ENCODE measurements at regions not wholly inside any gene's neighbourhood (a gene's known extent, or its start where the extent isn't known, plus 50 kb on each side); places are given as distances from the start of the nearest gene placed in this dataset.

- no peak overlapping the region for H3K4me3 ChIP-seq
- 78 to 82% (median 80%) methylated on average over 7 to 11 of the region's 11 CpGs for WGBS, 4 donors
- TF ChIP-seq POLR2A (IDR thresholded peaks at IDR 0.05) (no peak), CTCF (IDR thresholded peaks at IDR 0.05) (no peak)
- H3K27me3 ChIP-seq, result no peaks in the 10 kb centered on the region
- no peak for DNase-seq
- intact Hi-C loops (cut with DNase I), result no loop called here
- H3K9me3 ChIP-seq (replicated peaks in 1 of 3), result no peaks in the 10 kb centered on the region
- no peak overlapping the region for H3K27ac ChIP-seq
- no peaks in the 10 kb centered on the region for H3K4me1 ChIP-seq (replicated peaks in 1 of 2)
- no peaks in the 10 kb centered on the region for H3K36me3 ChIP-seq (replicated peaks in 1 of 2)
Observed at GRCh38 chr5:133842846-133843611, 125.4 kb downstream of the C5orf15 start.

- Histone ChIP-seq H3K9me3 (replicated peaks in 1 of 3) (no peaks in the 10 kb centered on the region), H3K4me3 (no peak overlapping the region), H3K27ac (no peak overlapping the region), H3K27me3 (no peaks in the 10 kb centered on the region), H3K36me3 (replicated peaks in 1 of 2) (no peaks in the 10 kb centered on the region), H3K4me1 (replicated peaks in 1 of 2) (no peaks in the 10 kb centered on the region)
- no peak for TF ChIP-seq POLR2A (IDR thresholded peaks at IDR 0.05)
- TF ChIP-seq CTCF (IDR thresholded peaks at IDR 0.05), result no peak
- DNase-seq, result no peak
- 69 to 82% (median 79%) methylated on average over 11 of the region's 11 CpGs for WGBS, 4 donors
- intact Hi-C loops (cut with DNase I), result no loop called here
Observed at GRCh38 chr5:133841831-133842750, 126.3 kb downstream of the C5orf15 start.

GRCh38 chr5:133840168-133840567 lies 128.3 kb downstream of the C5orf15 start:
- WGBS, 4 donors, result 52 to 64% (median 56%) methylated on average over 2 of the region's 2 CpGs
- no peaks in the 10 kb centered on the region for H3K4me1 ChIP-seq (replicated peaks in 1 of 2)
- H3K4me3 ChIP-seq, result no peak overlapping the region
- H3K36me3 ChIP-seq (replicated peaks in 1 of 2), result no peaks in the 10 kb centered on the region
- no peak overlapping the region for H3K27ac ChIP-seq
- peaks cover 0 to 5% (median 0%) of the 10 kb centered on the region in 3 donors for H3K9me3 ChIP-seq (replicated peaks in 1 of 3)
- no peaks in the 10 kb centered on the region for H3K27me3 ChIP-seq
- intact Hi-C loops (cut with DNase I), result no loop called here
- DNase-seq, result no peak
- no peak for TF ChIP-seq POLR2A (IDR thresholded peaks at IDR 0.05)
- no peak for TF ChIP-seq CTCF (IDR thresholded peaks at IDR 0.05)

- Histone ChIP-seq H3K4me3 (no peak overlapping the region), H3K36me3 (replicated peaks in 1 of 2) (no peaks in the 10 kb centered on the region), H3K27ac (no peak overlapping the region), H3K4me1 (replicated peaks in 1 of 2) (no peaks in the 10 kb centered on the region), H3K27me3 (no peaks in the 10 kb centered on the region), H3K9me3 (replicated peaks in 1 of 3) (peaks cover 0 to 5% (median 0%) of the 10 kb centered on the region in 3 donors)
- TF ChIP-seq CTCF (IDR thresholded peaks at IDR 0.05) (no peak), POLR2A (IDR thresholded peaks at IDR 0.05) (no peak)
- intact Hi-C loops (cut with DNase I), result no loop called here
- DNase-seq, result no peak
- 53 to 59% (median 54%) methylated on average over 3 of the region's 3 CpGs for WGBS, 4 donors
Observed at GRCh38 chr5:133839721-133840120, 128.7 kb downstream of the C5orf15 start.

All from adrenal gland (tissue), 9 donors.